ENCODE measurements at regions not wholly inside any gene's neighbourhood (a gene's known extent, or its start where the extent isn't known, plus 50 kb on each side); places are given as distances from the start of the nearest gene placed in this dataset.

DNA sequence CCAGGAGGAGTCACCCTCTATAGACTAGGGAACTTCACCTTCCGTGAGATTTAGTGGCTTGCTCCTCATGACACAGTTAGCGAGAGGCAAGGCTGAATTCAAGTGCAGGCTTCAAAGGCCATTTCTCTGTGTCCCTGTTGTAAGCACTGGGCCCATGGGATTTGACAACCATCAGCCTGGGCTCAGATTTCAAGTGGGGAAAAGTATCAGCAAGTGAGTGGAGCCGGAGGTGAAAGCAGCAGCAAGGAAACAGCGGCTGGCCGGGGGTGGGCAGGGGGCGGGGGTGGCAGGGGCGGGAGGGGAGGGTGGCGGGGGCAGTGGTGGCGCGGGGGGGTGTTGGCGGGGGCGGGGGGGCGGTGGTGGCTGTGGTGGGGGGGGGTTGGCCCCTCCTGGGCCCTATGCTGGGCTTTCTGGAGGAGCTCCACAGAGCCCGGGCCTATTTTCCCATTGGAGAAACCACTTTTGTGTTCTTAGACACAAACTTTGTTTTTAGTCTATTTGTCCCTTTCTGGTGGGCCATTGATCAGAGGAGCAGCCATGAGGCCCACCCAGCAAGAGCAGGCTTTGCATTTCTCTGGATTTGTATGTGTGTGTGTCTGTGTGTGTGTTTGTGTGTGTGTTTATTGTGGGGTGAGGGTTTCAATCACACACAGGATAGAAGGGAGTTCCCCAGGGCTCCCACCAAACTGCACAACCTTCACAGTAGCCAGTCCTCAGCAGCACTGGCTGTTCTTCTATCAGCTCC lies 165.4 kb upstream of the RAI14 start:
- ATAC-seq: no peak
- DNase-seq (ENCODE audit: missing footprints): no peak
- intact Hi-C loops (cut with DNase I): no loop called here

DNA sequence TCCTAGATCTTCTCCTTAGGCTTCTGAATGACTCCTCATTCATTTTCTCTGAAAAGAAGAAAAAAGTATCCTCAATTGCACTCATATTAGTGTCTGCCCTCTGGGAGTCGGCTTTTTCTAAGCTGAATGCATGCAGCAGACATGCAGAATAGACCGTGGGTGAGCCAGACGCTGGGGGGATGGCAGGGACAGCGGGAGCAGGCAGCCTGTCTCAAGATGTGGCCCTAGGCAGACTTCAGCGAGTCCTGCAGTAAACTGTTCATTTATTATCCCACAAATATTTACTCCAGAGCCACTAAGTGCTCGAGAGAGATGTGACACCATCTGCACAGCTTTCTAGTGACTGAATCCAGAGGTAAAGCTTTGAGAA lies 164.9 kb upstream of the RAI14 start:
- ATAC-seq (no peak), DNase-seq (ENCODE audit: missing footprints) (no peak)
- intact Hi-C loops (cut with DNase I): no loop called here

GRCh38 chr5:34494111-34494755 lies 161.9 kb upstream of the RAI14 start:
- DNase-seq (ENCODE audit: missing footprints) (no peak), ATAC-seq (no peak)
- intact Hi-C loops (cut with DNase I): no loop called here

DNA sequence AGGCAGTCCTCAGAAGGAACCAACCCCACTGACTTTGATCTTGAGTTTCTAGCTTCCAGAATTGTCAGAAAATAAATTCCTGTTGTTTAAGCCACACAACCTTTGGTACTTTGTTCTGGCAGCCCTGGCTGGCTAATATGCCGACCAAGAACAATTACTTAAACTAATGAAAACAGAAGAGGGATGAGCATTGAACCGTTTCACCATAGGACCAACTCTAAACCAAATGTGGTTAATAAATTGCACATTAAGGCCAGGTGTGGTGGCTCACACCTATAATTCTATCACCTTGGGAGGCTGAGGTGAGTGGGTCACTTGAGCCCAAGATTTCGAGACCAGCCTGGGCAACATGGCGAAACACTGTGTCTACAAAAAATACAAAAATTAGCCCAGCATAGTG lies 160.9 kb upstream of the RAI14 start:
- ATAC-seq (no peak), DNase-seq (ENCODE audit: missing footprints) (no peak)
- intact Hi-C loops (cut with DNase I): no loop called here

GRCh38 chr5:34496260-34496691 lies 159.9 kb upstream of the RAI14 start:
- intact Hi-C loops (cut with DNase I): no loop called here
- ATAC-seq (no peak), DNase-seq (ENCODE audit: missing footprints) (no peak)

GRCh38 chr5:34496701-34497469 lies 159.2 kb upstream of the RAI14 start:
- intact Hi-C loops (cut with DNase I): no loop called here
- ATAC-seq (peak; percentile 94), DNase-seq (ENCODE audit: missing footprints) (peak; percentile 84)

GRCh38 chr5:34497470-34497808 lies 158.7 kb upstream of the RAI14 start:
- DNase-seq (ENCODE audit: missing footprints) (peak; percentile 74), ATAC-seq (no peak)
- intact Hi-C loops (cut with DNase I): no loop called here

- intact Hi-C loops (cut with DNase I): no loop called here
- ATAC-seq (no peak), DNase-seq (ENCODE audit: missing footprints) (no peak)
Measured at GRCh38 chr5:34498572-34498971, 157.6 kb upstream of the RAI14 start.

- no peak for ATAC-seq
- intact Hi-C loops (cut with DNase I): no loop called here
- DNase-seq (ENCODE audit: missing footprints): no peak
Measured at GRCh38 chr5:34499001-34499734, 157.0 kb upstream of the RAI14 start.

DNA sequence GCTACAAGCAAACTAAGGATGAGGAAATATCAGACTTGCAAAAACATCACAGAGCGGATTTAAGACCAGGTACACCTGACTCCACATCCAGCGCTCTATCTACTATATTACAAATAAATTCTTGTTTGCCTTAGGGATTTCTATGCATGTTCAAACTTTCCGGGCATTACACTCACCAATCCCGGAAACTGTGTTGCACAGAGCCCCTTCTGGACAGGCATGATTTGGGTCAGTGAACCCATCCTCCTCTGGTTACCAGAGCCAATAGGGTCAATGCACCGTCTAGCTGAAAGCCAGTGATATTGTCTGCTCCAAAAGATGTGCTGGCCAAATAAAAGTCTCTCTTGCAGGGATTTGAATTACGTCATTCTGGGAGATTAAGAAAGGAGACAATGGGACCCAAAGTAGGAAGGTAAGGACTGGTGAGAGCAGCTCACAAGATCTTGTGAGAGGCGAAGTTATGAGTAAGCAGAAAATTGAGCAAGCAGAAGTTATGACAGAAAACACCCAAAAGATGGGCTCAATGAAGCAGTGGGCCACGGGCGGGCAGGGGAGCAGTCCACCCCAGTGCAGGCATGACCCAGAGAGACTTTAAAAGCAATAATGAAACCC lies 155.8 kb upstream of the RAI14 start:
- no peak for ATAC-seq
- no peak for DNase-seq (ENCODE audit: missing footprints)
- intact Hi-C loops (cut with DNase I): no loop called here

DNA sequence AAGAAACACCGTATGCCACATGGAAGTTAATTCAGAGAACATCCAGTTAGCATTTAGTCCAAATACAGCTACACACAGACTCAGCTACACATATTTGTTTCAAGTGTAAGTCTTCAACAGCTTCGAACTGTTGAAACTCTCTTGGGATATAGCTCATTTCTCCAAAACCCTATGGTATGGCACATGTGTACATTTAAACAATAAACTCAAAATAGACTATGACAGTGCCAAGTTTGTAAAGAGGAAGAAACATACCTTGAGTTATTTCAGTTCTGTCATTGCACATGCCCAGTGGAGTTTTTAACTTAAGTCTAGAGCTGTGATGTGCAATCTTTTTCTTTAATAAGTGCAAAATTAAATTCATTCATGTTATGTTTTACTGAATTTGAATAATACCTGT lies 155.1 kb upstream of the RAI14 start:
- intact Hi-C loops (cut with DNase I): no loop called here
- DNase-seq (ENCODE audit: missing footprints) (no peak), ATAC-seq (no peak)

- intact Hi-C loops (cut with DNase I): no loop called here
- ATAC-seq (no peak), DNase-seq (ENCODE audit: missing footprints) (no peak)
Measured at GRCh38 chr5:34501840-34502239, 154.3 kb upstream of the RAI14 start.

GRCh38 chr5:34502581-34502980 lies 153.5 kb upstream of the RAI14 start:
- intact Hi-C loops (cut with DNase I): no loop called here
- ATAC-seq: no peak
- DNase-seq (ENCODE audit: missing footprints): no peak

- intact Hi-C loops (cut with DNase I): no loop called here
- DNase-seq (ENCODE audit: missing footprints): no peak
- peak; percentile 83 for ATAC-seq
Measured at GRCh38 chr5:34503379-34504253, 152.5 kb upstream of the RAI14 start.

- intact Hi-C loops (cut with DNase I): no loop called here
- no peak for DNase-seq (ENCODE audit: missing footprints)
- ATAC-seq: no peak
Measured at GRCh38 chr5:34504967-34505366, 151.2 kb upstream of the RAI14 start.

- intact Hi-C loops (cut with DNase I): no loop called here
Measured at GRCh38 chr5:34505731-34506130, 150.4 kb upstream of the RAI14 start.

DNA sequence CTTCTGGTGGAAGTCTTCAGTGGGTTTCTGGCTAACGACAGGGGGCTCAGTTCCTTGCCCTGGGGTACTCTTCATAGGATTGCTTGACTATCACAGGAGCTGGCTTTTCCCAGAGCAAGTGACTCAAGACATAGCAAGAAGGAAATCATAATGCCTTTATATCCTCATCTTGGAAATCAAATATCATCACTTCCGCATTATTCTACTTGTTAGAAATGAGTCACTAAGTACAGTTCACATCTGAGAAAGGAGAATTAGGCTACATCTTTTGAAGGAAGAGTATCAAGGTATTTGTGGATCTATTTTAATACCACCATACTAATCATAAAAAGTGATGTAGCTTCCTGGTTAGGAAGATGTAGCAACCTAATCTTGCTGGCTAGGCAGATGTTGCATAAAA lies 148.2 kb upstream of the RAI14 start:
- ATAC-seq: no peak
- intact Hi-C loops (cut with DNase I): no loop called here
- DNase-seq (ENCODE audit: missing footprints): no peak

More at GRCh38 chr5:34505731-34506130, 150.4 kb upstream of the RAI14 start:
- ATAC-seq: no peak
- DNase-seq (ENCODE audit: missing footprints): no peak

DNA sequence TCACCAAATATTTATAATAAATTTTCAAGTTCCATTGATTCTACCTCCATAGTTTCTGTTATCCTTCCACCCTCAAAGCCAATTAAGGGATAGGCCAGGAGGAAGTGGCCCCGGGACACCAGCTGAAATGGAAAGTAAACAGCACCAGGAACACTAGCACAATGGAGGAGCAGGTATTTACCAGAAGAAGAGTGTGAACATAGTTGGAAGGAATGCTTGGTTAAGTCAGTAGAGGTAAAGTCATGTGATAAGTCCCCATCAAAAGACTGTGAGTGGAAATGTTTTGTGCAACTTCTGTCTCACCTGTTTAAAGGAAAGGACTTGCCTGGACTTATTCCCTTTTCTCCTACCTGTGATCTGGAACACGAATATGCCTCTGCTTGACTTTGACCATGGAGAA lies 146.7 kb upstream of the RAI14 start:
- ATAC-seq: no peak
- intact Hi-C loops (cut with DNase I): no loop called here
- no peak for DNase-seq (ENCODE audit: missing footprints)
